Lower lobe of right lung (tissue), 2 donors: ENCODE measurements at regions not wholly inside any gene's neighbourhood (a gene's known extent, or its start where the extent isn't known, plus 50 kb on each side); places are given as distances from the start of the nearest gene placed in this dataset.

Experiments
- ATAC-seq, 2 donors: fragments of 200-7000 bp; cut with Tn5 transposase; one replicate each; pipeline ENCODE4 v1.9.1; 2020 to 2022; ENCODE audit warnings: mild to moderate bottlenecking in 2 of 2, moderate library complexity in 2 of 2
- DNase-seq: peaks from one replicate; pipeline ENCODE4 v3.0.0-alpha.2; 2020
- H3K27ac ChIP-seq: fragments of 200-600 bp; one replicate; pipeline ENCODE4 v1.8.0; 2022
- H3K27me3 ChIP-seq: fragments of 200-600 bp; one replicate; pipeline ENCODE4 v1.8.0; 2022; ENCODE audit warnings: low read depth
- H3K36me3 ChIP-seq: fragments of 200-600 bp; one replicate; pipeline ENCODE4 v1.8.0; 2022; ENCODE audit warnings: mild to moderate bottlenecking
- H3K4me1 ChIP-seq: fragments of 200-600 bp; one replicate; pipeline ENCODE4 v1.8.0; 2022
- H3K4me3 ChIP-seq: fragments of 200-600 bp; one replicate; pipeline ENCODE4 v1.8.0; 2022; ENCODE audit warnings: mild to moderate bottlenecking
- H3K9me3 ChIP-seq: fragments of 200-600 bp; one replicate; pipeline ENCODE4 v1.8.0; 2022
- intact Hi-C: fragments of 100-400 bp; cut with DNase I; formaldehyde crosslinking; loops from one replicate; pipeline ENCODE4 v1.11.0; 2022
- TF ChIP-seq, protein P1 (sequence below): fragments of 200-600 bp; IDR thresholded peaks from one replicate; pipeline ENCODE4 v1.8.0; 2022; ENCODE audit warnings: antibody characterized with exemption, mild to moderate bottlenecking
- donor health status: DM: no; HTN: yes; CAD: no; lungs with severe emphysema.

DNA sequence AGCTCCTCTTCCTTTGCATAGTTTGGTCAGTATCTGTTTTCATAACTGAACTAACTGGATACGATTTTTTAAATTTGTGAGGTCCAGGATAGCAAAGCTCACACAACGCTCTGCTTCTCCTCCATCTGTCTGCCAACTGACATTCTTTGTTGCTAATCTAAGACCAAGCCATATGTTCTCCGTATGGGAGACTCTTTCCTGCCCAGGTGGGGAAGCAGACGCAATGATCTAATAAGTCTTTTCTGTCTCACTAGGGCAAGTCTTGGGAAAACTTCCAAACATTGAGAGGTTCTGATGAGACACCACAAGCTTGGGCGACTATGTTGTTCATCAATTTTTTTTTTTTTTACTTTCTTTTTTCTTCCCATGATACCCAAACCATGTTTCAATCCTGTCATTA, 558.5 kb downstream of the EFNA5 start:
- no peaks in the 10 kb centered on the region for H3K27me3 ChIP-seq
- no peaks in the 10 kb centered on the region for H3K9me3 ChIP-seq
- H3K4me1 ChIP-seq = no peaks in the 10 kb centered on the region
- no peak for DNase-seq
- H3K27ac ChIP-seq = no peak overlapping the region
- TF ChIP-seq, protein P1, sequence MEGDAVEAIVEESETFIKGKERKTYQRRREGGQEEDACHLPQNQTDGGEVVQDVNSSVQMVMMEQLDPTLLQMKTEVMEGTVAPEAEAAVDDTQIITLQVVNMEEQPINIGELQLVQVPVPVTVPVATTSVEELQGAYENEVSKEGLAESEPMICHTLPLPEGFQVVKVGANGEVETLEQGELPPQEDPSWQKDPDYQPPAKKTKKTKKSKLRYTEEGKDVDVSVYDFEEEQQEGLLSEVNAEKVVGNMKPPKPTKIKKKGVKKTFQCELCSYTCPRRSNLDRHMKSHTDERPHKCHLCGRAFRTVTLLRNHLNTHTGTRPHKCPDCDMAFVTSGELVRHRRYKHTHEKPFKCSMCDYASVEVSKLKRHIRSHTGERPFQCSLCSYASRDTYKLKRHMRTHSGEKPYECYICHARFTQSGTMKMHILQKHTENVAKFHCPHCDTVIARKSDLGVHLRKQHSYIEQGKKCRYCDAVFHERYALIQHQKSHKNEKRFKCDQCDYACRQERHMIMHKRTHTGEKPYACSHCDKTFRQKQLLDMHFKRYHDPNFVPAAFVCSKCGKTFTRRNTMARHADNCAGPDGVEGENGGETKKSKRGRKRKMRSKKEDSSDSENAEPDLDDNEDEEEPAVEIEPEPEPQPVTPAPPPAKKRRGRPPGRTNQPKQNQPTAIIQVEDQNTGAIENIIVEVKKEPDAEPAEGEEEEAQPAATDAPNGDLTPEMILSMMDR = no peak
- no peaks in the 10 kb centered on the region for H3K36me3 ChIP-seq
- ATAC-seq = no peak
- no peak overlapping the region for H3K4me3 ChIP-seq
- intact Hi-C loops = no loop called here

DNA sequence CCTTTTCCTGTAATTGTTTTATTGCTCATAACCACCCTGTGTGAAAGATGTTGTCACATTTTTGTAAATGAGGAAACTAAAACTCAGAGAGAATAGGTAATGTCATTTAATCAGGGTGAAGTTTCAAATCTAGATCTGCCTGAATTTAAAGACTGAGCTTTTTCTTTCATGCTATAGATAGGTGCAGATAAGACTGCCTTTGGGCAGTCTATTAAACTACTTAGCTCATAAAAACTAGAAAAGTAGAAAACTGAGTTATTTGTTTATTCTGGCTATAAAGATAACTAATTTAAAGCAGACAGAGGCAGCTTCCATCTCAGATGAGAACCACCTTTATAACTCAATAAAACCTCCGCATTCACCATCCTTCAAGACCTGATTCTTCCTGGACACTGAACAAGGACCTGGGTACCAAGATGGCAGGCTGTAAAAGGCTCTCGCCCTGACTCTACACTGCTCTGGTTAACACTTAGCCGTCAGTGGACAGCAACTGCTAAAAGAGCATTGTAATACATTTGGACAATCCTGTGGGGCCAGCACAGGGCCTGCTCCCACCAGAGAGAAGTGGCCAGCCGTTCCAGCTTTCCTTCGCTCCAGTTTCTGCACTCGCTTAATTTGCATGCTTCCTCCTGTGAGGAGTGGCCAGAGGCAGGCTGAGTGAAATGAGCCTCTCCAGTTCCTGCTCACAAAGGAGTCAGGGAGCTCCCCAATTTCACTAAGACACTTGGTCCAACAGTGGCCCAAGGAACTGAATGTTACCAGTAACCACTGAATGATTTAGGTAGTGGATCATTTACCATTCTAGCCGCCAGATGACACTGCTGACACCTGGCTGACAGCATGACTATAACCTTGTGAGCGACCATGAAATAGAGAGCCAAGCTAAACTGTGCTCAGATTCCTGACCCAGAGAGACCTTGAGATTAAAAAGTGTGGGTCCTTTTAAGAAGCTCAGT, 566.4 kb downstream of the EFNA5 start:
- TF ChIP-seq, protein P1 = no peak
- H3K4me1 ChIP-seq = no peaks in the 10 kb centered on the region
- ATAC-seq (no peak), DNase-seq (no peak)
- H3K27me3 ChIP-seq = no peaks in the 10 kb centered on the region
- no peak overlapping the region for H3K4me3 ChIP-seq
- intact Hi-C loops = no loop called here
- H3K36me3 ChIP-seq = no peaks in the 10 kb centered on the region
- H3K27ac ChIP-seq = no peak overlapping the region
- no peaks in the 10 kb centered on the region for H3K9me3 ChIP-seq

DNA sequence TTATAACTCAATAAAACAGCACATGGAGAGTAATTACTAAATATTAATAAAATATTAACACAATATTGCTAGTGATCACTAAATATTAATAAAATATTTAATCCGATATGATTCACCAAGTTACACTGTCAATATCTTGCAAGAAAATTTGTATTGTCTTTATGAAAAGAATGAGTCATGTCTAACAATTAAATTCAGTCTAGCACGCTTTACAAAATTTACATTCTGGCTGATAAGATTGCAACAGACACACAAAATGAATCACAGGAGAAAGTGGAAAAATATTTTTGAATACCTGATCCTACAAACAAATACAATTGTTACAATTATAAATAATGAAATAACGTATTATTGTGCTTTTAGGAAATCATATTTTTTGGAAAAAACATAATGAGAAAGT, 567.2 kb downstream of the EFNA5 start:
- no peak for DNase-seq
- Histone ChIP-seq H3K9me3 (no peaks in the 10 kb centered on the region), H3K27me3 (no peaks in the 10 kb centered on the region), H3K4me1 (no peaks in the 10 kb centered on the region), H3K4me3 (no peak overlapping the region), H3K36me3 (no peaks in the 10 kb centered on the region), H3K27ac (no peak overlapping the region)
- no peak for ATAC-seq
- intact Hi-C loops = no loop called here
- TF ChIP-seq, protein P1 = no peak

DNA sequence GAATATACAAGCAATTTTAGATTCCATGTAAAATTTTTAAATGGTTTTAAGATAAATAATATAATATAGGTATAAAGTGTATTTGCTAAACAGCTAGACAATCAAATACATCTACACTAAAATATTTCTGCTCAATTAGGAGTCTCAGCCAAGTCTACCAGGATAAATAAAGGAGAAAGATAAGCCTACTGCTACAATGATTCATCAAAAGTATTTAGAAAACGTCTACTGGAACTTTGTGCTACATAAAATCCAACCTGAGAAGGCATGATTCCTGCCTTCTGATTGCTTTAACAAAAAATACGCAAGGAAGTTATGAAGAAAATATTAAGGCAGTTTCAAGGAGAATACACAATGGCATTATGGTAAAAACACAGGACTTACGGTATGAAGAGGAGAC, 570.6 kb downstream of the EFNA5 start:
- DNase-seq (no peak), ATAC-seq (no peak)
- Histone ChIP-seq H3K27me3 (no peaks in the 10 kb centered on the region), H3K4me1 (no peaks in the 10 kb centered on the region), H3K9me3 (no peaks in the 10 kb centered on the region), H3K27ac (no peak overlapping the region), H3K4me3 (no peak overlapping the region), H3K36me3 (no peaks in the 10 kb centered on the region)
- TF ChIP-seq, protein P1 = no peak
- intact Hi-C loops = no loop called here

DNA sequence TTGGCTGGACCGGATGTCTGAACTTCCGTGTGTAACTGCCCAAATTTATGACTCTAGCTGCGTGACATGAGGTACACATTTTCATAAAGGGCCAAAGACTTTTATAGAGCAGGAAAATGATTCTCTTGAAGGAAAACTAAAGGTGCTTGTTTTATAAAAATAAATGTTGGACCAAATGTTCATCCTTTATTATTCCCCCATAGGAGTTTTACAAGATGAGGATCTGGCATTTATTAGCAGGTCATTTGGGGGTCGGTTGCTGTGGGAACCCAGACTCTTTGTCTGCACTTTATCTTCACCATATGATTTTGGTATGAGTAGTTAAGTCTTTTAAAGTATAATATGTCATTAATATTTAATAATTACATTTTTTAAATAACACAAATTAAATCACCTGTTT, 571.2 kb downstream of the EFNA5 start:
- TF ChIP-seq, protein P1 = no peak
- no peak for DNase-seq
- intact Hi-C loops = no loop called here
- H3K4me1 ChIP-seq = no peaks in the 10 kb centered on the region
- no peak overlapping the region for H3K27ac ChIP-seq
- H3K36me3 ChIP-seq = no peaks in the 10 kb centered on the region
- H3K4me3 ChIP-seq = no peak overlapping the region
- H3K27me3 ChIP-seq = no peaks in the 10 kb centered on the region
- H3K9me3 ChIP-seq = no peaks in the 10 kb centered on the region
- no peak for ATAC-seq
